ENCODE measurements at regions not wholly inside any gene's neighbourhood (a gene's known extent, or its start where the extent isn't known, plus 50 kb on each side); places are given as distances from the start of the nearest gene placed in this dataset.

DNA sequence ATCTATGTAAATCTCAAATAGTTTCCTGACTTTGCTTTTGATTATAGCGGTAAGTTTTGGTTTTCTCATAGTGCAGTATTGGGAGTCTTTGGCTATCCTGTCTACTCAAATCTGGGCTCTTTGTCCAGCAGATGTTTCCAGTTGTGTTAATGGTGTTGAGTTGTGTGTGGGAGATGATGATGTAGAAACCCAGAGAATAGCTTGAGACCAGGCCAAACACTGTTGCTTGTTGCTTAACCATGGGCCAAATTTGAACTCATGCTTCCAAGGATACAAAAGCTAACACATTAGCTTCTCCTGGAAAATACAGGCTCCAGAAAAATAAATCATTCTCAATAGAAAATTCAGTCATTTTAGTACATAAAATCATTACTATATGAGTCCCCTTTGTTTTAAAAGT is 82.6 kb upstream of the GYPA start:
- H3K4me3 ChIP-seq (ENCODE audit: low read depth, low read length): no peak overlapping the region
- DNase-seq (ENCODE audit: low read depth): no peak
- TF ChIP-seq, protein P1, sequence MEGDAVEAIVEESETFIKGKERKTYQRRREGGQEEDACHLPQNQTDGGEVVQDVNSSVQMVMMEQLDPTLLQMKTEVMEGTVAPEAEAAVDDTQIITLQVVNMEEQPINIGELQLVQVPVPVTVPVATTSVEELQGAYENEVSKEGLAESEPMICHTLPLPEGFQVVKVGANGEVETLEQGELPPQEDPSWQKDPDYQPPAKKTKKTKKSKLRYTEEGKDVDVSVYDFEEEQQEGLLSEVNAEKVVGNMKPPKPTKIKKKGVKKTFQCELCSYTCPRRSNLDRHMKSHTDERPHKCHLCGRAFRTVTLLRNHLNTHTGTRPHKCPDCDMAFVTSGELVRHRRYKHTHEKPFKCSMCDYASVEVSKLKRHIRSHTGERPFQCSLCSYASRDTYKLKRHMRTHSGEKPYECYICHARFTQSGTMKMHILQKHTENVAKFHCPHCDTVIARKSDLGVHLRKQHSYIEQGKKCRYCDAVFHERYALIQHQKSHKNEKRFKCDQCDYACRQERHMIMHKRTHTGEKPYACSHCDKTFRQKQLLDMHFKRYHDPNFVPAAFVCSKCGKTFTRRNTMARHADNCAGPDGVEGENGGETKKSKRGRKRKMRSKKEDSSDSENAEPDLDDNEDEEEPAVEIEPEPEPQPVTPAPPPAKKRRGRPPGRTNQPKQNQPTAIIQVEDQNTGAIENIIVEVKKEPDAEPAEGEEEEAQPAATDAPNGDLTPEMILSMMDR (IDR thresholded peaks at IDR 0.05; ENCODE audit: insufficient read depth, low read depth, low read length): no peak

DNA sequence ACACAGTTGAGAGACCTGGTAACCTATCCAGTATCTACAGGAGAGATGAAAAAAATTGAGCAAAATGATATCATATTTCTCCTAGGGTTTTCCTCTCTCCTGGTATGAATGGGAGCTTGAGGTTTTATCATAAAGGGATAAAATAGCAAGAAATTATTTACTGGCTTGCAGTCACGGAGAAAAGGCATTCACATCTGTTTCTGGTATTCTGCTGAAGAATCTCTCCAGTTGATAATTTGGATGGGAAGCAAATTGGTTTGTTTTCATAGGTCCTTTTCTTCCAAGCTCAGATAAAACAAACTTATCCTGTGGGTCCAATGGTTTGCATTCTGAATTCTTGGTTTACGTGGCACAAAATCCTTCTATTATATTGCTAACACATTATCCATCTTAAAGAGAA is 83.1 kb upstream of the GYPA start:
- H3K4me3 ChIP-seq (ENCODE audit: low read depth, low read length): no peak overlapping the region
- TF ChIP-seq, protein P1 (IDR thresholded peaks at IDR 0.05; ENCODE audit: insufficient read depth, low read depth, low read length): no peak
- no peak for DNase-seq (ENCODE audit: low read depth)

DNA sequence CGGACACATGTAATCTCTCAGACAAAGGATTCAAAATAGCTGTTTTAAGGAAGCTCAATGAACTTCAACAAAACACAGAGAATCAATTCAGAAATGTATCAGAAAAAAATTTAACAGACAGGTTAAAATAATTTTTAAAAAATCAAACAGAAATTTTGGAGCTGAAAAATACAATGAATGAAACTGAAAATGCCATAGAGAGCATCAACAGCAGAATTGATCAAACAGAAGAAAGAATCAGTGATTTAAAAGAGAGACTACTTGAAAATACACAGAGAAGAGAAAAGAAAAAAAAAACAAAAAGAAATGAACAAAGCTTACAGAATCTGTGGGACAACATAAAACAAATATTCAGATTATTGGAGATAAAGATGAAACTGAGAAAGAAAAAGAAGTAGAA is 118.8 kb upstream of the GYPA start:
- TF ChIP-seq, protein P1 (IDR thresholded peaks at IDR 0.05; ENCODE audit: insufficient read depth, low read depth, low read length): no peak
- no peak for DNase-seq (ENCODE audit: low read depth)
- no peak overlapping the region for H3K4me3 ChIP-seq (ENCODE audit: low read depth, low read length)

DNA sequence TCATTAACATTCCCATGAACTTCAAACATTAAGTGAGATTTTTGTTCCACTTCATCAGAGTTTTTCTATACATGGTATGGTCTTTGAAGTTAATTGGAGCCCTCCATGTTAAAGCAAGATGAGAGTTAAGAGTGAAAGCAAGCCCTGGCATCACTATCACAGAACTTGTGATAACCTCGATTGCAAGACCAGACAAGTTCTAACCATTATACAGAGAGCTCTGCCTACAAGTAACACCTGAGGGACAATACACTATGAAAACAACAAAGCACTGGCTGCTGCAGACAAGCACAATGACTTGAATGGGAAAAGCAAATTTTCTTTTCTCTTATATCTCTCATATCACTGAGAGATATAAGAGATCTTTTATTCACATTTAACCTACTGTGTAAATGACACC is 126.6 kb upstream of the GYPA start:
- no peak overlapping the region for H3K4me3 ChIP-seq (ENCODE audit: low read depth, low read length)
- TF ChIP-seq, protein P1 (IDR thresholded peaks at IDR 0.05; ENCODE audit: insufficient read depth, low read depth, low read length): no peak
- DNase-seq (ENCODE audit: low read depth): no peak

DNA sequence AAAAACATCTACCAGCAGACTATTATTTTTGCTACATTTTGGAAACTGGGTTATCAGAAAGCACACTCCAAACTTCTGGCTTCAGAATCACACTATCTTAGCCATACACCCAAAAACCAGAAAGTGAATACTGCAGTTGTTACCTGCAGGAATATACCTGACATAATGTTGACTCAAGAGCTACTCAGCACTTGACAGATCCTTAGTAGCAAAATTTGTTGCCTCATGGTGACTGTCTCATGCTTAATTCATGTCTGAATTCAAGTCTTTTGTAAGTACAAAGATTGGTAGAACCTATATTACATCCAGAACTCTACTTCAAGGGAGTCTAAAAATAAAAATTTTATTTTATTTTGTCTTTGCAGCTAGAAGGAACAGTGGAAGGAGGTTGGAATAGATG is 140.2 kb upstream of the GYPA start:
- no peak for DNase-seq (ENCODE audit: low read depth)
- TF ChIP-seq, protein P1 (IDR thresholded peaks at IDR 0.05; ENCODE audit: insufficient read depth, low read depth, low read length): no peak
- no peak overlapping the region for H3K4me3 ChIP-seq (ENCODE audit: low read depth, low read length)

DNA sequence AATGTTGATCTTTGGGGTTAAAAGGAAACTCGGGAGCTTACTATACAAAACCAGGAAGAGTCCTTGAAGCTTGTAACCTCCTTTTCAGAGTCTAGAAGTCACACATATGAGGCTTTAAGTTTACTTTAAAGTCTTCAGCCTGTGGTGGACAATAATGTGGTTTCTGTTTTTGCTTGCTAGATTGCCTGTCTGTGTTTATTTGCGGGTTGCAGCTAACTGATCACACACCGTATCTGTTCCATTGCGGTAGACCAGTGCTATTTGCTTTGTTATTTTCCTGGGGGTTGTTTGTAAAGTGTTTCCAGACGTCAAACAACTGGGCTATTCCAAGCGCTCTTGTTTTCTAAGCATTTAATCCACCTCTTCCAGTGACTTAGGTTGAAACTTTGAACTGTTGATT is 143.0 kb upstream of the GYPA start:
- H3K4me3 ChIP-seq (ENCODE audit: low read depth, low read length): no peak overlapping the region
- DNase-seq (ENCODE audit: low read depth): no peak
- TF ChIP-seq, protein P1 (IDR thresholded peaks at IDR 0.05; ENCODE audit: insufficient read depth, low read depth, low read length): no peak

DNA sequence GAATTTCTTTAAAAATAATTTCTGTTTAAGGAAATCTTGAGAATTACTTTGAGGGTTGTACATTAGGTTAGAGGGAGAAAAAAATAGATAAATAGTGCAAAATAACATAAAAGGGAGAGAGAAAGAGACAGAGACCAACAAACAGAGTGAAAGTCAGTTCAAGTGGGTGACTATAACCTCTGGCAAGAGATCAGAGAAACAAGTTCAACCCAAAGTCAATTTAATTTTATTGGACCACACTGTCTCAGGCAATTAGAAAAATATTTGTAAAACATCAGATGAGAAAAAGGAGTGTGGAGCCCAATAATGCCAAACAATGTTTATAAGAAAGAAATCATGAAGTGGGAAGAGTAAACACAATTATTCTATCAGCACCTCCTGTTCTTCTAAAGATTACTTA is 143.5 kb upstream of the GYPA start:
- TF ChIP-seq, protein P1 (IDR thresholded peaks at IDR 0.05; ENCODE audit: insufficient read depth, low read depth, low read length): no peak
- no peak for DNase-seq (ENCODE audit: low read depth)
- no peak overlapping the region for H3K4me3 ChIP-seq (ENCODE audit: low read depth, low read length)
